K562 (cell line): ENCODE measurements at regions not wholly inside any gene's neighbourhood (a gene's known extent, or its start where the extent isn't known, plus 50 kb on each side); places are given as distances from the start of the nearest gene placed in this dataset.

ENCODE experiments used
- ATAC-seq: fragments of 200-7000 bp; cut with Tn5 transposase; 3 replicates; pipeline ENCODE4 v1.9.1; 2020; ENCODE audit warnings: moderate library complexity
- BruUV-seq: library from RNA; stranded (reverse); fragments of 400-500 nt; replicated peaks from 2 replicates; lab custom pipeline; 2021; lab: Mats Ljungman, UMichigan
- CTCF ChIA-PET: fragments of 300-600 bp; formaldehyde crosslinking; extraction: SDS; loops from one replicate; lab custom pipeline; 2021; ENCODE audit warnings: low intra/inter-chr PET ratio; lab: Yijun Ruan, JAX
- POLR2A ChIA-PET: fragments of 300-600, 350-650 bp; sonication (Branson Sonifier 250); formaldehyde crosslinking; extraction: SDS; loops from one replicate; lab custom pipeline; 2021; ENCODE audit warnings: antibody characterized with exemption, inconsistent platforms; lab: Yijun Ruan, JAX
- DNase-seq, 4 experiments: peaks; one replicate each; pipeline versions ENCODE4 v3.0.0 to v3.0.0-alpha.2; 2011 to 2018; ENCODE audit warnings: low spot score in 3 of 4, mixed read lengths in 3 of 4; ENCODE audit errors: extremely low read depth in 1 of 4
- FAIRE-seq: peaks from 2 replicates; lab custom pipeline; 2011; peaks lifted over from hg19 to GRCh38; lab: Jason Lieb, UNC
- H2AFZ ChIP-seq: 2 replicates; pipeline ENCODE4 v1.6.0; 2011; ENCODE audit warnings: low read depth, low read length, control low read depth, inconsistent platforms
- H3K27ac ChIP-seq: fragments of 200-600 bp; 3 replicates; pipeline ENCODE4 v1.8.0; 2011; ENCODE audit warnings: low read depth, mild to moderate bottlenecking, control low read depth, inconsistent platforms, low read length, moderate library complexity, mixed read lengths; ENCODE audit errors: extremely low read depth
- H3K27me3 ChIP-seq, 2 experiments: fragments of 300-600 bp in 1 of 2; 2 replicates in 1 of 2; 3 replicates in 1 of 2; pipeline versions ENCODE4 v1.6.0 to v1.8.0; 2011; ENCODE audit warnings: inconsistent platforms in 2 of 2, low read length in 2 of 2, mild to moderate bottlenecking in 1 of 2, mixed read lengths in 1 of 2, moderate library complexity in 1 of 2; ENCODE audit not compliant: control insufficient read depth in 2 of 2, insufficient read depth in 2 of 2
- H3K36me3 ChIP-seq: fragments of 300-600 bp; 3 replicates; pipeline ENCODE4 v1.8.0; 2011; ENCODE audit warnings: mild to moderate bottlenecking, low read length, inconsistent platforms; ENCODE audit not compliant: control insufficient read depth, insufficient read depth
- H3K4me1 ChIP-seq, 2 experiments: fragments of 200-600 bp in 1 of 2; replicated peaks in 1 of 2; 2 replicates in 1 of 2; 3 replicates in 1 of 2; pipeline versions ENCODE4 v1.5.1 to v1.8.0; 2011; ENCODE audit warnings: inconsistent platforms in 2 of 2, low read length in 2 of 2, mild to moderate bottlenecking in 1 of 2, mixed read lengths in 1 of 2, moderate library complexity in 1 of 2; ENCODE audit not compliant: control insufficient read depth in 2 of 2, insufficient read depth in 2 of 2
- H3K4me2 ChIP-seq: 2 replicates; pipeline ENCODE4 v1.6.1; 2011; ENCODE audit warnings: low read length, control low read depth, inconsistent platforms, mixed read lengths; ENCODE audit not compliant: insufficient read depth
- H3K4me3 ChIP-seq: fragments of 200-600 bp; sonication (generic), shearing (Covaris generic); 2 replicates; pipeline ENCODE4 v1.5.1; 2016; ENCODE audit warnings: control low read depth, inconsistent platforms
- H3K79me2 ChIP-seq: fragments of 200-600 bp; 3 replicates; pipeline ENCODE4 v1.8.0; 2011; ENCODE audit warnings: low read length, inconsistent platforms; ENCODE audit not compliant: control insufficient read depth, insufficient read depth
- H3K9ac ChIP-seq, 2 experiments: 2 replicates each; pipeline versions ENCODE4 v1.6.0 to v1.6.1; 2011; ENCODE audit warnings: low read depth in 2 of 2, low read length in 2 of 2, control low read depth in 1 of 2, inconsistent platforms in 1 of 2, mild to moderate bottlenecking in 1 of 2, mixed read lengths in 1 of 2; ENCODE audit not compliant: insufficient read depth in 1 of 2
- H3K9me1 ChIP-seq: one replicate; pipeline ENCODE4 v1.6.0; 2011; ENCODE audit warnings: inconsistent platforms, mild to moderate bottlenecking, low read length, moderate library complexity; ENCODE audit not compliant: control insufficient read depth, insufficient read depth
- H3K9me3 ChIP-seq: replicated peaks from 2 replicates; pipeline ENCODE4 v1.5.1; 2011; ENCODE audit warnings: low read depth, low read length, inconsistent platforms; ENCODE audit not compliant: control insufficient read depth, insufficient read depth
- H4K20me1 ChIP-seq: replicated peaks from 2 replicates; pipeline ENCODE4 v1.6.1; 2011; ENCODE audit warnings: low read length, inconsistent platforms, mixed read lengths; ENCODE audit not compliant: control insufficient read depth, insufficient read depth
- ATF4 ChIP-seq: fragments of 450-650 bp; formaldehyde crosslinking; IDR thresholded peaks from 2 replicates; pipeline ENCODE4 v1.4.0; 2022; ENCODE audit warnings: mild to moderate bottlenecking, moderate library complexity
- CTBP1 ChIP-seq: fragments of 450-650 bp; IDR thresholded peaks from 2 replicates; pipeline ENCODE4 v1.6.1; 2016; ENCODE audit warnings: borderline replicate concordance
- ELF2 ChIP-seq: fragments of 250-450 bp; sonication (Bioruptor Pico); IDR thresholded peaks from 2 replicates; pipeline ENCODE4 v1.5.0; 2021; ENCODE audit warnings: mild to moderate bottlenecking
- ELF4 ChIP-seq: fragments of 450-650 bp; formaldehyde crosslinking; IDR thresholded peaks from 2 replicates; pipeline ENCODE4 v1.4.0; 2022; ENCODE audit warnings: missing genetic modification characterization
- RFX1 ChIP-seq: fragments of 450-650 bp; IDR thresholded peaks from 2 replicates; pipeline ENCODE4 v1.6.1; 2016; ENCODE audit warnings: mild to moderate bottlenecking, moderate library complexity
- WGBS: fragments of 100-300 bp; shearing (Covaris generic); methylation state at CpG from one replicate; pipeline ENCODE4 v1.1.6; 2016; ENCODE audit warnings: low coverage, mixed read lengths; ENCODE audit not compliant: insufficient coverage; ENCODE audit errors: missing lambda C conversion rate; 5-methylcytosine and 5-hydroxymethylcytosine counted together
- in situ Hi-C: fragments of 300-500 bp; cut with MboI; formaldehyde crosslinking; loops from 4 replicates; pipeline ENCODE4 v1.15.0; 2018; ENCODE audit warnings: inconsistent platforms, mixed read lengths
- intact Hi-C: fragments of 100-400 bp; cut with micrococcal nuclease; formaldehyde crosslinking; loops from 2 replicates; pipeline ENCODE4 v1.14.2; 2022

GRCh38 chr5:175384724-175385552 is 59.0 kb downstream of the DRD1 start:
- WGBS: 0% methylated on average over 2 of the region's 2 CpGs
- H4K20me1 ChIP-seq: no peaks in the 10 kb centered on the region
- TF ChIP-seq ATF4 (CRISPR knock-in tag) (no peak), CTBP1 (no peak), ELF2 (CRISPR knock-in tag) (no peak)
- TF ChIP-seq, all 486 proteins: peak for 0
- Histone ChIP-seq H3K36me3 (no peaks in the 10 kb centered on the region), H3K4me3 (no peak overlapping the region), H3K27ac (no peak overlapping the region), H3K79me2 (no peaks in the 10 kb centered on the region), H3K9ac (no peak overlapping the region), H3K4me2 (no peak overlapping the region), H3K4me1 (no peaks in the 10 kb centered on the region), H3K9me3 (no peaks in the 10 kb centered on the region), H3K27me3 (no peaks in the 10 kb centered on the region), H3K9me1 (no peaks in the 10 kb centered on the region), H2AFZ (no peak overlapping the region)
- intact Hi-C loops: no loop called here
- FAIRE-seq (no peak), ATAC-seq (no peak), DNase-seq (no peak)
- in situ Hi-C loops: no loop called here
- POLR2A ChIA-PET: no interaction called here
- CTCF ChIA-PET: no interaction called here
- BruUV-seq: no TSS peak

GRCh38 chr5:175383350-175383749 is 60.6 kb downstream of the DRD1 start:
- in situ Hi-C loops: no loop called here
- TF ChIP-seq RFX1 (peak; percentile 59), ELF4 (CRISPR knock-in tag) (no peak)

More at GRCh38 chr5:175383350-175383749, 60.6 kb downstream of the DRD1 start:
- Histone ChIP-seq H3K9ac (no peak overlapping the region), H3K4me1 (no peaks in the 10 kb centered on the region), H3K4me2 (no peak overlapping the region), H3K27me3 (no peaks in the 10 kb centered on the region), H3K9me3 (no peaks in the 10 kb centered on the region), H3K79me2 (no peaks in the 10 kb centered on the region), H3K9me1 (no peaks in the 10 kb centered on the region), H3K27ac (no peak overlapping the region), H4K20me1 (no peaks in the 10 kb centered on the region), H2AFZ (no peak overlapping the region), H3K36me3 (no peaks in the 10 kb centered on the region), H3K4me3 (no peak overlapping the region)
- WGBS: 0% methylated on average over 4 of the region's 4 CpGs
- ChIA-PET POLR2A (interaction anchor here (0.5 to 0.6 kb wide), 2 partner anchors 11 to 125 kb away, joined by 3 read pairs; no protein-coding TSS in a partner anchor), CTCF (no interaction called here)
- FAIRE-seq: no peak
- ATAC-seq: no peak
- no peak for DNase-seq
- intact Hi-C loops: no loop called here
- BruUV-seq: no TSS peak
